HG03521 (cell line): ENCODE measurements at regions not wholly inside any gene's neighbourhood (a gene's known extent, or its start where the extent isn't known, plus 50 kb on each side); places are given as distances from the start of the nearest gene placed in this dataset.

Experiments used
- ATAC-seq: cut with Tn5 transposase; IDR thresholded peaks from one replicate; pipeline ENCODE4 v1.9.1; 2021; ENCODE audit warnings: mild to moderate bottlenecking, moderate library complexity; ENCODE audit not compliant: unreplicated experiment

GRCh38 chr2:128490321-128490720 lies 171.7 kb upstream of the HS6ST1 start:
- ATAC-seq = no peak

GRCh38 chr2:128490881-128491691 lies 172.4 kb upstream of the HS6ST1 start:
- ATAC-seq = no peak

GRCh38 chr2:128491692-128492244 lies 173.1 kb upstream of the HS6ST1 start:
- no peak for ATAC-seq

- no peak for ATAC-seq
These were observed 174.5 kb upstream of the HS6ST1 start for GRCh38 chr2:128492966-128493811.

GRCh38 chr2:128493880-128494279 lies 175.2 kb upstream of the HS6ST1 start:
- no peak for ATAC-seq

- no peak for ATAC-seq
These were observed 175.6 kb upstream of the HS6ST1 start for GRCh38 chr2:128494307-128494639.

GRCh38 chr2:128494640-128495321 lies 176.1 kb upstream of the HS6ST1 start:
- ATAC-seq = no peak

- ATAC-seq = no peak
These were observed 177.4 kb upstream of the HS6ST1 start for GRCh38 chr2:128495996-128496547.

- ATAC-seq = no peak
These were observed 178.0 kb upstream of the HS6ST1 start for GRCh38 chr2:128496700-128497099.

- ATAC-seq = no peak
These were observed 178.8 kb upstream of the HS6ST1 start for GRCh38 chr2:128497461-128497860.

- ATAC-seq = no peak
These were observed 179.4 kb upstream of the HS6ST1 start for GRCh38 chr2:128498086-128498485.

- ATAC-seq = no peak
These were observed 179.9 kb upstream of the HS6ST1 start for GRCh38 chr2:128498589-128498988.

- no peak for ATAC-seq
These were observed 180.9 kb upstream of the HS6ST1 start for GRCh38 chr2:128499367-128500137.

GRCh38 chr2:128500138-128500800 lies 181.6 kb upstream of the HS6ST1 start:
- no peak for ATAC-seq

- no peak for ATAC-seq
These were observed 182.5 kb upstream of the HS6ST1 start for GRCh38 chr2:128501006-128501690.

GRCh38 chr2:128501700-128502099 lies 183.0 kb upstream of the HS6ST1 start:
- ATAC-seq = no peak

- no peak for ATAC-seq
These were observed 183.5 kb upstream of the HS6ST1 start for GRCh38 chr2:128502200-128502599.

GRCh38 chr2:128502638-128503246 lies 184.1 kb upstream of the HS6ST1 start:
- ATAC-seq = no peak
